Tibial nerve (tissue), 4 donors: ENCODE measurements at regions not wholly inside any gene's neighbourhood (a gene's known extent, or its start where the extent isn't known, plus 50 kb on each side); places are given as distances from the start of the nearest gene placed in this dataset.

Experiments used
- CTCF ChIP-seq, 5 experiments: fragments of 200-600 bp in 3 of 5; fragments of 450-650 bp in 2 of 5; sonication (generic) in 3 of 5; IDR thresholded peaks; one replicate each; pipeline ENCODE4 v1.5.1; 2016 to 2019; ENCODE audit warnings: antibody characterized with exemption in 5 of 5, mild to moderate bottlenecking in 3 of 5, moderate library complexity in 2 of 5
- EP300 ChIP-seq, 2 donors: sonication (generic); formaldehyde crosslinking; IDR thresholded peaks; one replicate each; pipeline ENCODE4 v1.6.1; 2017; ENCODE audit warnings: antibody characterized with exemption in 2 of 2, mild to moderate bottlenecking in 1 of 2
- POLR2A ChIP-seq, 2 donors: fragments of 450-650 bp; IDR thresholded peaks; one replicate each; pipeline ENCODE4 v1.6.1; 2017; ENCODE audit warnings: antibody characterized with exemption in 2 of 2, mild to moderate bottlenecking in 2 of 2, moderate library complexity in 2 of 2

- TF ChIP-seq POLR2A (IDR thresholded peaks at IDR 0.05) (no peak), CTCF (IDR thresholded peaks at IDR 0.05) (no peak), EP300 (IDR thresholded peaks at IDR 0.05) (no peak)
Observed at GRCh38 chr12:70190262-70191010, 52.8 kb upstream of the CNOT2 start.
